ENCODE measurements at regions not wholly inside any gene's neighbourhood (a gene's known extent, or its start where the extent isn't known, plus 50 kb on each side); places are given as distances from the start of the nearest gene placed in this dataset.

DNA sequence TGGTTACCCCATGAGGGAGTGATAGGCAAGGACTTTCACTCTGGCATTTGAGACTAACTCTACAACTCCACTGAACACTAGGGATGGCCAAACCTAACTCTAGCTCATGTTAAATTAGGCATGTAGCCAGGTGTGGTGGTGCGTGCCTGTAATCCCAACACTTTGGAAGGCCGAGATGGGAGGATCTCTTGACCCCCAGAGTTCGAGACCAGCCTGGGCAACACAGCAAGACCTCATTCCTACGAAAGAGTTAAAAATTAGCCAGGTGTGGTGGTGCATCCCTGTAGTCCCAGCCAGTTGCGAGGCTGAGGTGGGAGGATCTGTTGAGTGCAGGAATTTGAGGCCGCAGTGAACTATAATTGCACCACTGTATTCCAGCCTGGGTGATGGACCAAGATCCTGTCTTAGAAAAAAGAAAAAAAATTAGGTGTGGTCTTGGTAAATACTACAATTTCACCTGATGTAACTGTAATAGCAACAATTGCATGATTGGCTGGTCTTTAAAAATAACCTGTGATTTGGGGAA is 81.2 kb upstream of the ARHGAP29 start:
- Histone ChIP-seq H3K27ac (no peak overlapping the region), H3K36me3 (no peaks in the 10 kb centered on the region), H3K4me1 (peaks cover 8% of the 10 kb centered on the region), H3K9me3 (no peaks in the 10 kb centered on the region), H3K4me3 (no peak overlapping the region), H3K27me3 (no peaks in the 10 kb centered on the region)
- no peak for DNase-seq
- TF ChIP-seq, protein P1, sequence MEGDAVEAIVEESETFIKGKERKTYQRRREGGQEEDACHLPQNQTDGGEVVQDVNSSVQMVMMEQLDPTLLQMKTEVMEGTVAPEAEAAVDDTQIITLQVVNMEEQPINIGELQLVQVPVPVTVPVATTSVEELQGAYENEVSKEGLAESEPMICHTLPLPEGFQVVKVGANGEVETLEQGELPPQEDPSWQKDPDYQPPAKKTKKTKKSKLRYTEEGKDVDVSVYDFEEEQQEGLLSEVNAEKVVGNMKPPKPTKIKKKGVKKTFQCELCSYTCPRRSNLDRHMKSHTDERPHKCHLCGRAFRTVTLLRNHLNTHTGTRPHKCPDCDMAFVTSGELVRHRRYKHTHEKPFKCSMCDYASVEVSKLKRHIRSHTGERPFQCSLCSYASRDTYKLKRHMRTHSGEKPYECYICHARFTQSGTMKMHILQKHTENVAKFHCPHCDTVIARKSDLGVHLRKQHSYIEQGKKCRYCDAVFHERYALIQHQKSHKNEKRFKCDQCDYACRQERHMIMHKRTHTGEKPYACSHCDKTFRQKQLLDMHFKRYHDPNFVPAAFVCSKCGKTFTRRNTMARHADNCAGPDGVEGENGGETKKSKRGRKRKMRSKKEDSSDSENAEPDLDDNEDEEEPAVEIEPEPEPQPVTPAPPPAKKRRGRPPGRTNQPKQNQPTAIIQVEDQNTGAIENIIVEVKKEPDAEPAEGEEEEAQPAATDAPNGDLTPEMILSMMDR (IDR thresholded peaks at IDR 0.05), result no peak
- intact Hi-C loops (cut with DNase I), result no loop called here
- no peak for ATAC-seq

DNA sequence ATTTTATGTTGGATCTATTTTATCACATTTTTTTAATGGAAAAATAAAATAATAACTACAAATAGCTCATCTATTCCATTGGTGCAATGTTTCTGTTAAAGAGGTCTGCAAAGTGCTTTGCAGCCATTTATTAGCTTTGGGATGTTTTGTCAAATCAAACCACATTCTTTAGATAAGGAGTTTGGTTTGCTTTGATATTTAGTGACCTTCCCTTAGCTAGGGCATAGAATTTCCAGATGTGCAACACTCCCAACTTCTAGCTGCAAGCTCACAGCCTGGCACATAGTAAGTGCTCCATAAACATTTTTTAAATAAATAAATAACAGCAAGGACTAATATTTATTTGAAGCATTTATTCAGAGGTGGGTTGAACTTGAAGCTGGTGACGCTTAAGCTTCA is 80.4 kb upstream of the ARHGAP29 start:
- ATAC-seq, result no peak
- peaks cover 8% of the 10 kb centered on the region for H3K4me1 ChIP-seq

DNA sequence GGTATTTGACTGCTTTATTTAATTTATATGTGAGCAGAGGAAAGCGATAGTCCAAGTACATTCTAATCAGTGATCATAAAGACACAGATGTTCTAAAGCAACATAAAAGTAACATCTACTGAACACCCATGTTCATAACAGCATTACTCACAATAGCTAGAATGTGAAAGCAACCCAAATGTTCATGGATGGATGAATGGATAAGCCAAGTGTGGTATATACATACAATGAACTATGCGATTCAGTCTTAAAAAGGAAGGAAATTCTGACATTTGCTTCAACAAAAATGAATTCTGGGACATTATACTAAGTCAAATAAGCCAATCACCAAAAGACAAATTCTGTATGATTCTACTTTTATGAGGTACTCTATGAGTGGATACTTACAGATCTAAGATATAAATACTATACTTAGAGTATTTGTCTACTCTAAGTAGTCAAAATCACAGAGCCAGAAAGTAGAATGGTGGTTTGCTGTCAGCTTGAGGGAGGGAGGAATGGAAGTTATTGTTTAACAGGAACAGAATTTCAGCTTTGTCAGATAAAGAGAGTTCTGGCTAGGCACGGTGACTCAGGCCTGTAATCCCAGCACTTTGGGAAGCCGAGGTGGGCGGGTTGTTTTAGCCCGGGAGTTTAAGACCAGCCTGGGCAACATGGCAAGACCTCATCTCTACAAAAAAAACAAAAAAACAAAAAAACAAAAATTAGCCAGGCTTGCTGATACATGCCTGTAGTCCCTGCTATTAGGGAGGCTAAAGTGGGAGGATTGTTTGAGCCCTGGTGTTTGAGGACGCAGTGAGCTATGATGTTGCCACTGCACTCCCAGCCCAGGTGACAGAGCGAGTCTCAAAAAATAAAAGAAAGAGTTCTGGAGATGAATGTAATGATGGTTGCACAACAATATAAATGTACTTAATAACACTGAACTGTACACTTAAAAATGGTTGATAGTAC is 79.7 kb upstream of the ARHGAP29 start:
- Histone ChIP-seq H3K9me3 (no peaks in the 10 kb centered on the region), H3K27me3 (no peaks in the 10 kb centered on the region), H3K27ac (no peak overlapping the region), H3K4me3 (no peak overlapping the region), H3K36me3 (no peaks in the 10 kb centered on the region), H3K4me1 (peaks cover 8% of the 10 kb centered on the region)
- TF ChIP-seq, protein P1 (IDR thresholded peaks at IDR 0.05), result no peak
- intact Hi-C loops (cut with DNase I), result no loop called here
- DNase-seq (no peak), ATAC-seq (no peak)

More for the DNA sequence above, 80.4 kb upstream of the ARHGAP29 start:
- Histone ChIP-seq H3K27me3 (no peaks in the 10 kb centered on the region), H3K36me3 (no peaks in the 10 kb centered on the region), H3K27ac (no peak overlapping the region), H3K4me3 (no peak overlapping the region), H3K9me3 (no peaks in the 10 kb centered on the region)
- intact Hi-C loops (cut with DNase I), result no loop called here
- DNase-seq, result no peak
- TF ChIP-seq, protein P1 (IDR thresholded peaks at IDR 0.05), result no peak

DNA sequence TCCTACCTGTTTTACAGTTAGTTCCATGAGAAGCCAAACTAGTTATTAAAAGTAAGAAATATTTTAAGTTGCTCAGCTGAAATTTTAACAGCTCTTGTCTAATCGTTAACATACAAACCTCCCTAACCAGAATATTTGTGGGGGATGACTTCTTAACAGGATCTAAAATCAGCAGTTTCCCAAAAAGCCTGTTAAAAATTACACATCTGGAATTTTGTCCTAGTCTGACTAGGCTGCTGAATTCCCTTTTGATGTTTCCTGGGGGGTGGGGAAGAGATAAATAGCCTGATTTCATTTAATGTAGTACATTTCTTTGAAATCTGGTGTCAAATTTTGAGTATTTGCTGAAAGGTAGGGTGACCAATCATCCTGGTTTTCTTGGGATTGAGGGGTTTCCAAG is 78.8 kb upstream of the ARHGAP29 start:
- DNase-seq, result no peak
- ATAC-seq, result no peak
- intact Hi-C loops (cut with DNase I), result no loop called here
- Histone ChIP-seq H3K27ac (no peak overlapping the region), H3K4me3 (no peak overlapping the region), H3K4me1 (peaks cover 8% of the 10 kb centered on the region), H3K27me3 (no peaks in the 10 kb centered on the region), H3K9me3 (no peaks in the 10 kb centered on the region), H3K36me3 (no peaks in the 10 kb centered on the region)
- TF ChIP-seq, protein P1 (IDR thresholded peaks at IDR 0.05), result no peak

DNA sequence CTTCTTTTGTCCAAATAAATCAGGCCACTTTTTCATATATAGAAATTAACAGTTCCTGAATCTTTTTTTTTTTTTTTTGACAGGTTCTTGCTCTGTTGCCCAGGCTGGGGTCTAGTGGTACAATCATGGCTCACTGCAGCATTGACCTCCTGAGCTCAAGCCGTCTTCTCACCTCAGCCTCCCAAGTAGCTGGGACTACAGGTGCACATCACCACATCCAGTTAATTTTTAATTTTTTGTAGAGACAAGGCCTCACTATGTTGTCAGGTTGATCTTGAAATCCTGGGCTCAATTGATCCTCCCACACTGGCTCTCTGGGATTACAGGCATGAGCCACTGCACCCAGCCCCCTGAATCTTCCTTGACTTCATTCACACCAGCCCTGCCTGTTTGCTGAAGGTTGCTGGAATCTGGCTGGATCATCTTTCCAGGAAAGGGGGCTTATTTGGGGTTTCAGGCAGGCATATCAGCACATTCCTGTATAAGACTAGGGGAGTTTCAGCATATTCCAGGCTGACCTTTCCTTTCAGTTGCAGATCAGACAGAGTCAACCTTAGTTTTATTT is 78.2 kb upstream of the ARHGAP29 start:
- TF ChIP-seq, protein P1 (IDR thresholded peaks at IDR 0.05), result no peak
- no peak for ATAC-seq
- intact Hi-C loops (cut with DNase I), result no loop called here
- H3K4me3 ChIP-seq, result no peak overlapping the region
- peaks cover 8% of the 10 kb centered on the region for H3K4me1 ChIP-seq
- no peaks in the 10 kb centered on the region for H3K9me3 ChIP-seq
- no peaks in the 10 kb centered on the region for H3K27me3 ChIP-seq
- H3K27ac ChIP-seq, result no peak overlapping the region
- no peak for DNase-seq
- H3K36me3 ChIP-seq, result no peaks in the 10 kb centered on the region

Measured in upper lobe of right lung (tissue), 1 donor.